ENCODE measurements at regions not wholly inside any gene's neighbourhood (a gene's known extent, or its start where the extent isn't known, plus 50 kb on each side); places are given as distances from the start of the nearest gene placed in this dataset.
A peak's percentile ranks its signal among the peaks of the same experiment; 100 is the strongest.
"Not testable (repeated sequence)": the region's sequence is repeated elsewhere in the genome, so short reads cannot be mapped to it uniquely, and the experiment has no call there.

DNA sequence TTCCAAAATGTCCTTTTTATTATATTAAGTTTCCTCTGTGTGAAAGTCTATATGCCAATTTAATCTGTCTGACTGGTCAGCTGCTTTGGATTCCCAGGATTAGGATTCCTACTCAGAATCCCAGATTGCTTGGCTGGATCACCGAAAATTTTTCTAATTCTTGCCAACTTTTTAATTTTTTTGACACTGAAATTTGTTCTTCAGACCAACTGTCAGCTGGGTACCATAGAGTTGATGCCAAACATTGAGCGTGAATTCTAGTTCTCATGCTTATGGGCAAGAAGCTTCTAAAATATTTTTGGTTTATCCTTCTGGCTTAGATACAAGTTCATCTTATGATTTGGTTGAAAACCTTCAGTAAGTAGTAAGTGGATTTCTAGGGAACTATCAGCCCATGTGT is 1611.4 kb upstream of the FLRT2 start:
- Histone ChIP-seq H3K9me3 (ENCODE audit: control insufficient read depth in 5 of 5, low read length in 5 of 5) (no peaks in the 10 kb centered on the region), H3K27me3 (ENCODE audit: control insufficient read depth in 5 of 5, insufficient read depth in 4 of 5, low read length in 5 of 5) (no peaks in the 10 kb centered on the region), H3K4me1 (ENCODE audit: control insufficient read depth in 5 of 5, insufficient read depth in 5 of 5, low read length in 5 of 5) (no peaks in the 10 kb centered on the region), H3K4me3 (ENCODE audit: low read depth in 1 of 5, low read length in 5 of 5) (no peak overlapping the region), H3K9ac (ENCODE audit: low read length in 5 of 5) (no peak overlapping the region), H3K27ac (ENCODE audit: low read depth, low read length) (no peak overlapping the region), H3K36me3 (ENCODE audit: control insufficient read depth in 5 of 5, insufficient read depth in 5 of 5, low read length in 5 of 5) (no peaks in the 10 kb centered on the region)

- H3K4me3 ChIP-seq (ENCODE audit: low read depth in 1 of 5, low read length in 5 of 5); H3K27me3 ChIP-seq (ENCODE audit: control insufficient read depth in 5 of 5, insufficient read depth in 4 of 5, low read length in 5 of 5); H3K9me3 ChIP-seq (ENCODE audit: control insufficient read depth in 5 of 5, low read length in 5 of 5); H3K9ac ChIP-seq (ENCODE audit: low read length in 5 of 5); H3K27ac ChIP-seq (ENCODE audit: low read depth, low read length); H3K36me3 ChIP-seq (ENCODE audit: control insufficient read depth in 5 of 5, insufficient read depth in 5 of 5, low read length in 5 of 5); H3K4me1 ChIP-seq (ENCODE audit: control insufficient read depth in 5 of 5, insufficient read depth in 5 of 5, low read length in 5 of 5): not testable (repeated sequence)
These were observed 1610.3 kb upstream of the FLRT2 start for GRCh38 chr14:83919675-83920074.

- Histone ChIP-seq H3K4me3 (ENCODE audit: low read depth in 1 of 5, low read length in 5 of 5) (no peak overlapping the region), H3K4me1 (ENCODE audit: control insufficient read depth in 5 of 5, insufficient read depth in 5 of 5, low read length in 5 of 5) (no peaks in the 10 kb centered on the region), H3K36me3 (ENCODE audit: control insufficient read depth in 5 of 5, insufficient read depth in 5 of 5, low read length in 5 of 5) (no peaks in the 10 kb centered on the region), H3K9me3 (ENCODE audit: control insufficient read depth in 5 of 5, low read length in 5 of 5) (no peaks in the 10 kb centered on the region), H3K27ac (ENCODE audit: low read depth, low read length) (no peak overlapping the region), H3K27me3 (ENCODE audit: control insufficient read depth in 5 of 5, insufficient read depth in 4 of 5, low read length in 5 of 5) (no peaks in the 10 kb centered on the region), H3K9ac (ENCODE audit: low read length in 5 of 5) (no peak overlapping the region)
These were observed 1606.1 kb upstream of the FLRT2 start for GRCh38 chr14:83923842-83924241.

- Histone ChIP-seq H3K4me1 (ENCODE audit: control insufficient read depth in 5 of 5, insufficient read depth in 5 of 5, low read length in 5 of 5) (no peaks in the 10 kb centered on the region), H3K27me3 (ENCODE audit: control insufficient read depth in 5 of 5, insufficient read depth in 4 of 5, low read length in 5 of 5) (no peaks in the 10 kb centered on the region), H3K9me3 (ENCODE audit: control insufficient read depth in 5 of 5, low read length in 5 of 5) (no peaks in the 10 kb centered on the region), H3K4me3 (ENCODE audit: low read depth in 1 of 5, low read length in 5 of 5) (no peak overlapping the region), H3K36me3 (ENCODE audit: control insufficient read depth in 5 of 5, insufficient read depth in 5 of 5, low read length in 5 of 5) (no peaks in the 10 kb centered on the region), H3K27ac (ENCODE audit: low read depth, low read length) (no peak overlapping the region), H3K9ac (ENCODE audit: low read length in 5 of 5) (no peak overlapping the region)
These were observed 1605.7 kb upstream of the FLRT2 start for GRCh38 chr14:83924259-83924658.

DNA sequence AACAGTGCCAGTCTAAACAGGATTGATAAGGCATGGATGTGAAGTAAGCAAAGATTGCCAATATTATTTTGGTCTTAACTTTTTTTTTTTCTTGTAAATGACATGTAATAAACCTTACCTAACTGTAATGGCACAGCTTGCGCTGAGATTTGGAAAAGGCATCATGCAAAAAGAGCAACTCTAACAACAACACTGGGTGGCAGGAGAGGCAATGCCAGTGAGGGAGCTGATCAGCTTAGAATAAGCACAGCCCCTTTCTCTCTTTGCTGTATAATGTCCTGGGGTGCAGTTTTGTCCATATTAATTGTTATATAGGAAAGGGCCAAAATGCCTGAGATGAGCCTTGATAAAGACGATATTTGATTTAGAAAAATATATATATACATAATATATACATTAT is 1589.7 kb upstream of the FLRT2 start:
- no peak overlapping the region for H3K27ac ChIP-seq (ENCODE audit: low read depth, low read length)
- H3K4me3 ChIP-seq (ENCODE audit: low read depth in 1 of 5, low read length in 5 of 5), result no peak overlapping the region
- H3K9me3 ChIP-seq (ENCODE audit: control insufficient read depth in 5 of 5, low read length in 5 of 5), result peaks cover 0 to 8% (median 0%) of the 10 kb centered on the region in 5 donors
- no peaks in the 10 kb centered on the region for H3K27me3 ChIP-seq (ENCODE audit: control insufficient read depth in 5 of 5, insufficient read depth in 4 of 5, low read length in 5 of 5)
- no peak overlapping the region for H3K9ac ChIP-seq (ENCODE audit: low read length in 5 of 5)
- H3K36me3 ChIP-seq (ENCODE audit: control insufficient read depth in 5 of 5, insufficient read depth in 5 of 5, low read length in 5 of 5), result no peaks in the 10 kb centered on the region
- peaks cover 0 to 4% (median 0%) of the 10 kb centered on the region in 5 donors for H3K4me1 ChIP-seq (ENCODE audit: control insufficient read depth in 5 of 5, insufficient read depth in 5 of 5, low read length in 5 of 5)

GRCh38 chr14:83958359-83958758 is 1571.6 kb upstream of the FLRT2 start:
- H3K9me3 ChIP-seq (ENCODE audit: control insufficient read depth in 5 of 5, low read length in 5 of 5), result peaks cover 0 to 3% (median 0%) of the 10 kb centered on the region in 5 donors

GRCh38 chr14:83960832-83961512 is 1569.0 kb upstream of the FLRT2 start:
- no peaks in the 10 kb centered on the region for H3K4me1 ChIP-seq (ENCODE audit: control insufficient read depth in 5 of 5, insufficient read depth in 5 of 5, low read length in 5 of 5)

More at GRCh38 chr14:83958359-83958758, 1571.6 kb upstream of the FLRT2 start:
- Histone ChIP-seq H3K9ac (ENCODE audit: low read length in 5 of 5) (no peak overlapping the region), H3K27me3 (ENCODE audit: control insufficient read depth in 5 of 5, insufficient read depth in 4 of 5, low read length in 5 of 5) (no peaks in the 10 kb centered on the region), H3K4me3 (ENCODE audit: low read depth in 1 of 5, low read length in 5 of 5) (no peak overlapping the region), H3K36me3 (ENCODE audit: control insufficient read depth in 5 of 5, insufficient read depth in 5 of 5, low read length in 5 of 5) (no peaks in the 10 kb centered on the region), H3K4me1 (ENCODE audit: control insufficient read depth in 5 of 5, insufficient read depth in 5 of 5, low read length in 5 of 5) (no peaks in the 10 kb centered on the region), H3K27ac (ENCODE audit: low read depth, low read length) (no peak overlapping the region)

GRCh38 chr14:83969998-83970397 is 1559.9 kb upstream of the FLRT2 start:
- no peak overlapping the region for H3K27ac ChIP-seq (ENCODE audit: low read depth, low read length)
- no peak overlapping the region for H3K9ac ChIP-seq (ENCODE audit: low read length in 5 of 5)
- no peaks in the 10 kb centered on the region for H3K36me3 ChIP-seq (ENCODE audit: control insufficient read depth in 5 of 5, insufficient read depth in 5 of 5, low read length in 5 of 5)
- no peak overlapping the region for H3K4me3 ChIP-seq (ENCODE audit: low read depth in 1 of 5, low read length in 5 of 5)
- no peaks in the 10 kb centered on the region for H3K9me3 ChIP-seq (ENCODE audit: control insufficient read depth in 5 of 5, low read length in 5 of 5)
- H3K27me3 ChIP-seq (ENCODE audit: control insufficient read depth in 5 of 5, insufficient read depth in 4 of 5, low read length in 5 of 5), result no peaks in the 10 kb centered on the region
- peaks cover 0 to 20% (median 6%) of the 10 kb centered on the region in 5 donors for H3K4me1 ChIP-seq (ENCODE audit: control insufficient read depth in 5 of 5, insufficient read depth in 5 of 5, low read length in 5 of 5)

More at GRCh38 chr14:83960832-83961512, 1569.0 kb upstream of the FLRT2 start:
- Histone ChIP-seq H3K9me3 (ENCODE audit: control insufficient read depth in 5 of 5, low read length in 5 of 5) (no peaks in the 10 kb centered on the region), H3K27me3 (ENCODE audit: control insufficient read depth in 5 of 5, insufficient read depth in 4 of 5, low read length in 5 of 5) (no peaks in the 10 kb centered on the region), H3K27ac (ENCODE audit: low read depth, low read length) (no peak overlapping the region), H3K36me3 (ENCODE audit: control insufficient read depth in 5 of 5, insufficient read depth in 5 of 5, low read length in 5 of 5) (no peaks in the 10 kb centered on the region), H3K9ac (ENCODE audit: low read length in 5 of 5) (no peak overlapping the region), H3K4me3 (ENCODE audit: low read depth in 1 of 5, low read length in 5 of 5) (no peak overlapping the region)

GRCh38 chr14:83972631-83973030 is 1557.3 kb upstream of the FLRT2 start:
- H3K4me1 ChIP-seq (ENCODE audit: control insufficient read depth in 5 of 5, insufficient read depth in 5 of 5, low read length in 5 of 5), result peaks cover 2 to 33% (median 20%) of the 10 kb centered on the region in 5 donors
- no peak overlapping the region for H3K9ac ChIP-seq (ENCODE audit: low read length in 5 of 5)
- H3K4me3 ChIP-seq (ENCODE audit: low read depth in 1 of 5, low read length in 5 of 5), result no peak overlapping the region
- no peaks in the 10 kb centered on the region for H3K9me3 ChIP-seq (ENCODE audit: control insufficient read depth in 5 of 5, low read length in 5 of 5)
- no peaks in the 10 kb centered on the region for H3K36me3 ChIP-seq (ENCODE audit: control insufficient read depth in 5 of 5, insufficient read depth in 5 of 5, low read length in 5 of 5)
- no peak overlapping the region for H3K27ac ChIP-seq (ENCODE audit: low read depth, low read length)
- no peaks in the 10 kb centered on the region for H3K27me3 ChIP-seq (ENCODE audit: control insufficient read depth in 5 of 5, insufficient read depth in 4 of 5, low read length in 5 of 5)

DNA sequence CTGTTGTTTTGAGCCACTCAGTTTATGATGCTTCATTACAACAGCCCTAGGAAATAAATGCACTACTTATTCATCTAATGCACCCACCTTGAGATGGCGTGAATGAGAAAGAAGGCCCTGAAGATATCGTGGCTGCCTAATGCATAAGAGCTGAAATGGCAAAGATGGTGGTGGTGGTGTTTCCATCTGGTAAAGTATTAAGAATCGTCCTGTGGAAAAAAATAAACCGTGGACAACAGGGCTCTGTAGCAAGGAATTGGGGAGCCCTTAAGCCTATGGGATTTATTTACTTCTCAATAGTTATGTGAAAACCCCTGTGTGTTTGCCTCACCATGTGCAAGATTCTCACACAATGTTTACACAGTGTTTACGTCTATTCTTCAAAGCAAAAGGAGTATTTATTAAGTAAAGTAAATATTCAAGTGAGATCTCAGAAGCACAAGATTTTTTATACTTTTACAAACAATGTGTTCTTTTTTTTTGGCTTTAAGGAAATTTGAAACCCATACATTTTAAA is 1555.2 kb upstream of the FLRT2 start:
- H3K36me3 ChIP-seq (ENCODE audit: control insufficient read depth in 5 of 5, insufficient read depth in 5 of 5, low read length in 5 of 5), result no peaks in the 10 kb centered on the region
- no peaks in the 10 kb centered on the region for H3K27me3 ChIP-seq (ENCODE audit: control insufficient read depth in 5 of 5, insufficient read depth in 4 of 5, low read length in 5 of 5)
- no peaks in the 10 kb centered on the region for H3K9me3 ChIP-seq (ENCODE audit: control insufficient read depth in 5 of 5, low read length in 5 of 5)
- H3K4me1 ChIP-seq (ENCODE audit: control insufficient read depth in 5 of 5, insufficient read depth in 5 of 5, low read length in 5 of 5), result peaks cover 2 to 33% (median 20%) of the 10 kb centered on the region in 5 donors
- no peak overlapping the region for H3K4me3 ChIP-seq (ENCODE audit: low read depth in 1 of 5, low read length in 5 of 5)
- peak overlapping the region; percentile 66 for H3K27ac ChIP-seq (ENCODE audit: low read depth, low read length)
- H3K9ac ChIP-seq (ENCODE audit: low read length in 5 of 5), result no peak overlapping the region
